Ammon's horn (tissue), 1 donor: ENCODE measurements at regions not wholly inside any gene's neighbourhood (a gene's known extent, or its start where the extent isn't known, plus 50 kb on each side); places are given as distances from the start of the nearest gene placed in this dataset.
"Not testable (repeated sequence)": the region's sequence is repeated elsewhere in the genome, so short reads cannot be mapped to it uniquely, and the experiment has no call there.

Experiments
- DNase-seq: peaks from one replicate; pipeline ENCODE4 v3.0.0-alpha.2; 2016; ENCODE audit warnings: low spot score

DNA sequence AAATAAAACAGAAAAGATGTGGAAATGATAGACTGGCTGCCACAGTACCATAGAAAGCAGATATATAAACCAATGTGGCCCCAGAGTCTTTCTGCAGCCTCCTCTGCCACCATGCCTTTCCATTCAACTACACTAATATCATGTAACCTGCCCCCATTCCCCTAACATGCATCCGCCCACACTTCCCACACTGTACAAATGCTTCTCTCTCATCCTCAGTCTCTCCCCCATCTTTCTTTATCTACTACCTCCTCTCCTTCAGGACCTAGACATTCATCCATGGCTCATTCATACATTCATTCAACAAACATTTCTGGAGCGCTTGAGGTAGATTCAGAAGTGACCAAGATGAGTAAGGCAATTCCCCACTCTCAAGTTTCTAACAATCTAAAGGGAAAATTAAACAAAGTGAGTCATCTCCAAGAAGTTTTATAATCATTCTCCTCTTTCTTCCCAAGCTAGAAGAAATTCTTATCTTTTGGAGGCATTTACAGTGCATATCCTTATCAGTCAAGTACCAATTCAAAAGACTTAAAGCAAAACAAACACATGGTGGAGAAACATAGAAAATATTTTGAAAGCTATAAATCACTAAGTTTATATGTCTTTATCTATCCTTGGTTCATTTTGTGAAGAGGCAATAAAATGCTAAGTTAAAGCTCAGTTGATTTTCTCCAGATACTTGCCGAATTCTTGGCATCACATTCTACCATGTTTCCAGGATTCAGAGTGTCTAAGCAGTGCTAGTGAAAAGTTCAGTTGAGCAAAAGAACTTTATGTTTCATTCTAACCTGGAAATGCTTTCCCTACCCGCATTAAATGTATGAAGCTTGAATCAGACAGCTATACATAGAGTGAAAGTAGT is 70.5 kb upstream of the FRMD6 start:
- no peak for DNase-seq

DNA sequence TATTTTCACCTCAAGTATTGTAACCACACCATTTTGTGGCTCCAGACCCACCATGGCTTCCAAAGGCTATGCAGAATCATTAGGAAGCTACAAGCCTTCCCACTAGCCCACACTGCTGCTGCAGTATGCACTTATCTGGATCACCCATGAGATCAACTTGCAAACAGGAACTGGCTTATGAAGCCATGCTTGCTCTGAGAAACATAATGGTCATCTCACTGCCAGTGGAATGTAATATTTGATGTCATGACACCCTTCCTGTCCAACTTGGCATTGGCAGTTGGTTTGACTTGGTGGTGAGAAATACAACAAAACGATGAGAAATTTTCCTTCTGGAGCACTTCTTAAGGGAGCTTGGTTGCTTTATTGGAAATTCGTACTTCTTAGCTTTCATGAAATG is 69.3 kb upstream of the FRMD6 start:
- DNase-seq = no peak

DNA sequence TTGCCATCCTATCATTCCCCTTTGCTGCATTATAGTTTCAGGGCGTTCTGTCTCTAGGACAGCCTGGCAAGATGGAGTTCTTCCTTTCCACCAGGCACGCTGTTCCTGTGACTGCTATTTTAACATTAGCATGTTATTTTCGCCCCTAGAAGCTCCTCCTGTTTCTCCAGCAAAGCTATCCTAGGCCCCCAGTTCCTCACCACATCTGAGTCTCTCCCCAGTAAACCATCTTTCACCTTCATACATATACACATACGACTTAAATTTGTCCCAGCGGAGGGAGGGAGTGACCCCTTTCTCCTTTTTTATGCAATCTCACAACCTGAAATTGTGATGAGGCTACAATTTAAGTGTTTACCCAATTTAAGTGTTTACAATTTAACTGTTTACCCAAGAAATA is 66.7 kb upstream of the FRMD6 start:
- no peak for DNase-seq

DNA sequence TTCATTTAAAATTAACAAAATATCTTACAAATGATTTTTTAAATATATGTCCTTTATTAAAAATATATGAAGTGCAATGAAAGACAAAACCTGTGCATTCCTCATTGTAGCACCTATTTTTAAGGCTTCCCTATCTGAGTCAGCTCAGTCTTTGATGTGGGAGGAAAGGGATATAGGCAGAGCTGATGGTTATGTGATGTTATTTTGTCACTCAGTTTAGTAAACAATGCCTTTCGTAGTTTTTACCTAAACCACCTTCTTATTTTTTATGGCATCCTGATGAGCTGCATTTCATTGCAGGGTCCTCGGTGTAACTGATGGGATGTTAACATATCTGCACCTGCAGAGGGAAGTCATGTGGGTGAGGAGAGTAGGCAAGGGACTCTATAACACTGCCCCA is 58.9 kb upstream of the FRMD6 start:
- no peak for DNase-seq

DNA sequence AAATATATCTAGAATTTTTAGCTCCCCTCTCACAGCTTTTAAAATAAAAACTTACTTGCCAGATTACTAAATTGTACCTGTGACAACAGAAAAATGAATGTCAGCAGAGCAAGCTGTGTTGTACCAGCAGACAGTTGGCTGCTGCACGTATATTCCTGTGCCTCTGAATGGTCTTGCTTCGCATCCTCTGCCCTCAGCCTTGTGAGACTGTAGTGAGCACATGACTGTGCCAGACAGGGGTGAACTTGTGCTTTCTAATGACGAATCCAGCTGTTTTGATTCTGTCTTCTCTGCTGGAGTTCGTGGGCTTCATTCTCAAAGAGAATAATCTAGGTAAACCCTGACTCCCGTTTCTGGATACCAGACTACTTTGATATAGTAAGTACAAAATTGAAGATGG is 58.3 kb upstream of the FRMD6 start:
- no peak for DNase-seq

DNA sequence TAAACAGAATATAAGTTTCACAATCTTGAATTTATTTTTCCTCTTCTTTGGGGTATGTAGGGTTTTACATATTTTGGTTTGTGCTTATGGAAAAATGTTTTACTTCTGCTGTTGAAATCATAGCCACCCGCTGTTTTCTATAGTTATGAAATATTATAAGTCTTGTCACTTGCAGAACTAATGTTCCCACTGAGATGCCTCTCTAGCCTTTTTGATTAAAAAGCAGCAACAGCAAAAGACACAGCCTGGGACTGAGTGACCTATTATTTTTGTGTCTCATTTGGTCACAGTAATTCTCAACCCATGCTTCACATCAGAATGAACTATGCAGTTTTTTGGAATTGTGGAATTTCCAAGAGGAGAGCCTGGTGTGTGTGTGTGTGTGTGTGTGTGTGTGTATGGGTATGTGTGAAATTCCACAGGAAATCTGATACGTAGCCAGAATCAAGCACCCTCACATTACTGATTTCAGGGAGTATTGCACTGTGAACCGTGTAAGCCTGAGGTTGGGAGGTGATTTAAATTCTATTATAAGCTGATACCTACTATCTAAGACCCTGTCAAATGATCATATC is 55.7 kb upstream of the FRMD6 start:
- DNase-seq = no peak

DNA sequence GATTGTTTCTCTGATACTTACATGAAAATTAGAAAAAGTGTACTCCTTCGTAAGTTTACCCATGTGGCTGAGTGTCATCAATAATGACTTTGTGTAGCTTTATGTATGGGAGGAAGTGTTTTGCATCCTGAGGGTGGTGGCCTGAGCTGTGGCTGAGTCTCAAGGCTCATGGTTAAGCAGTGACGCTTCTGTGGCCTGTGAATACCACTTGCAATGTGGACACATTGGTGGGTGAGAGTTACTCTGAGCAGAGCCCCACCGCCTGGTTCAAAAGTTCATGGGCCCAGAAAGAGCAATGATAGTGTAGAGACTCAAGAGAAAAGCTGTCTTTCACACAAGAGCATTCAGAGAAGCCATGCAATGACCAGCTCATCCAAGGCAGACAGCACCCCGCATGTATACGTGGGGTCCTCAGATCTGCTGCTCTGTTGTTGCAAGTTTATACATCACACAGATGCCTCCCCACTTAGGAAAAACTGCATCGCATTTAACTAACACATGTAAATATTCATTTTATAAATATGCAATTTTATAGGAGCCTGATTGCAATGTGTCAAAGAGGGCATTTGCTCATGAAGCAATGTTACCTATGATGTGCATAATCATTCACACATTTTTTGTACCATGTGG is 55.1 kb upstream of the FRMD6 start:
- DNase-seq = no peak

DNA sequence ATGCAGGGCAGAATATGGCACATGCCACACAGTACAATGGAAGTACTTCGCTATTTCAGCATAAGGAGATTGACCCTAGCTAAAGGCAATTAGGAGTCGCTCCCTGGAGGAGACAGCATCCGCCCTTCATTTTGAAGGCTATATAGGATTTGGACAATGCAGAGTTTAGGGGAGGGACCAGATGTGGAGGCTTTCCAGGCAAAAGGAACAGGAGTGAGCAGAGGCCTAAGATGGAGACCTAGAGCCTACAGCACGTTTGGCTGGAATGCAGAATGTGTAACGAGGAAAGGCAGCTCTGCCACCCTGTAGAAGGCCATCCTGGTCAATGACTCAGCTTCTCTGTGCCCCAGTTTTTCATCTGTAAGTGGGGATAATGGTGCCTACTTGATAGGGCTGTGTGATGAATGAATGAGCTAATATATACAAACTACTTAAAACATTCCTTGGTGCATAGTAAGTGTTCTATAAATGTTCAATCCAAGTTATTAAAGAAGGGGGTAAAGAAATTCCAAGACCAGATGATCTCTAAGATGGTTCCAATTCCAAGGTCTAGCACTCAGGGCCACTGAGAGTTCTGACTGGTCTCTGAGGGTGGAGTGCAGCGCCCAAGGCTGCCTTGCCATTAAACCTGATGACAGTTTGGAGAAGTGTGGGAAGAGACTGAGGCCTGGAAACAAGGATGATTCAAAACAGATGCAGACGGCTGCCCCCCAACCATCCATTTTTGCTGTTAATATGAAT is 54.3 kb upstream of the FRMD6 start:
- no peak for DNase-seq

- DNase-seq = not testable (repeated sequence)
Measured at GRCh38 chr14:51598924-51599600, 52.6 kb upstream of the FRMD6 start.

GRCh38 chr14:51600658-51601057 is 51.1 kb upstream of the FRMD6 start:
- peak; percentile 11 for DNase-seq
